Breast epithelium (tissue), 3 donors: ENCODE measurements at regions not wholly inside any gene's neighbourhood (a gene's known extent, or its start where the extent isn't known, plus 50 kb on each side); places are given as distances from the start of the nearest gene placed in this dataset.

ENCODE experiments used
- POLR2A ChIP-seq: fragments of 450-650 bp; IDR thresholded peaks from one replicate; pipeline ENCODE4 v1.6.1; 2016; ENCODE audit warnings: antibody characterized with exemption, mild to moderate bottlenecking, moderate library complexity
- TF ChIP-seq, protein P1 (sequence below), 3 donors: fragments of 450-650 bp; IDR thresholded peaks; one replicate each; pipeline ENCODE4 v1.5.1; 2016 to 2017; ENCODE audit warnings: antibody characterized with exemption in 3 of 3, mild to moderate bottlenecking in 3 of 3, moderate library complexity in 3 of 3

- TF ChIP-seq, protein P1, sequence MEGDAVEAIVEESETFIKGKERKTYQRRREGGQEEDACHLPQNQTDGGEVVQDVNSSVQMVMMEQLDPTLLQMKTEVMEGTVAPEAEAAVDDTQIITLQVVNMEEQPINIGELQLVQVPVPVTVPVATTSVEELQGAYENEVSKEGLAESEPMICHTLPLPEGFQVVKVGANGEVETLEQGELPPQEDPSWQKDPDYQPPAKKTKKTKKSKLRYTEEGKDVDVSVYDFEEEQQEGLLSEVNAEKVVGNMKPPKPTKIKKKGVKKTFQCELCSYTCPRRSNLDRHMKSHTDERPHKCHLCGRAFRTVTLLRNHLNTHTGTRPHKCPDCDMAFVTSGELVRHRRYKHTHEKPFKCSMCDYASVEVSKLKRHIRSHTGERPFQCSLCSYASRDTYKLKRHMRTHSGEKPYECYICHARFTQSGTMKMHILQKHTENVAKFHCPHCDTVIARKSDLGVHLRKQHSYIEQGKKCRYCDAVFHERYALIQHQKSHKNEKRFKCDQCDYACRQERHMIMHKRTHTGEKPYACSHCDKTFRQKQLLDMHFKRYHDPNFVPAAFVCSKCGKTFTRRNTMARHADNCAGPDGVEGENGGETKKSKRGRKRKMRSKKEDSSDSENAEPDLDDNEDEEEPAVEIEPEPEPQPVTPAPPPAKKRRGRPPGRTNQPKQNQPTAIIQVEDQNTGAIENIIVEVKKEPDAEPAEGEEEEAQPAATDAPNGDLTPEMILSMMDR (IDR thresholded peaks at IDR 0.05) = no peak
- TF ChIP-seq POLR2A = no peak
Measured at GRCh38 chr22:11042116-11042515, 4485.9 kb upstream of the OR11H1 start.
